Transverse colon (tissue), 4 donors: ENCODE measurements at regions not wholly inside any gene's neighbourhood (a gene's known extent, or its start where the extent isn't known, plus 50 kb on each side); places are given as distances from the start of the nearest gene placed in this dataset.

ENCODE experiments used
- DNase-seq: peaks from one replicate; pipeline ENCODE4 v3.0.0-alpha.2; 2019
- H3K27ac ChIP-seq, 4 donors: fragments of 200-600 bp; sonication (generic); 2 replicates each; pipeline ENCODE4 v1.5.1; 2016 to 2018; ENCODE audit warnings: inconsistent platforms in 4 of 4
- H3K27me3 ChIP-seq: fragments of 200-600 bp; sonication (generic); 2 replicates; pipeline ENCODE4 v1.5.1; 2017; ENCODE audit warnings: inconsistent platforms
- H3K36me3 ChIP-seq, 4 donors: fragments of 200-600 bp; sonication (generic); 2 replicates each; pipeline ENCODE4 v1.5.1; 2017 to 2019; ENCODE audit warnings: inconsistent platforms in 4 of 4
- H3K4me1 ChIP-seq, 4 donors: fragments of 200-600 bp; sonication (generic); 2 replicates each; pipeline ENCODE4 v1.5.1; 2017 to 2020; ENCODE audit warnings: inconsistent platforms in 4 of 4
- H3K4me3 ChIP-seq, 4 donors: fragments of 200-600 bp; sonication (generic); 1 replicate in 1 of 4; 2 replicates in 3 of 4; pipeline versions ENCODE4 v1.5.1 to v1.6.1; 2017 to 2019; ENCODE audit warnings: inconsistent platforms in 4 of 4
- H3K9me3 ChIP-seq, 2 donors: fragments of 200-600 bp; sonication (generic); 2 replicates each; pipeline ENCODE4 v1.5.1; 2017 to 2019; ENCODE audit warnings: inconsistent platforms in 2 of 2
- CTCF ChIP-seq, 5 experiments: fragments of 200-600 bp in 3 of 5; fragments of 450-650 bp in 2 of 5; sonication (generic) in 3 of 5; IDR thresholded peaks; 1 replicate in 2 of 5; 2 replicates in 3 of 5; pipeline ENCODE4 v1.5.1; 2016 to 2017; ENCODE audit warnings: antibody characterized with exemption in 5 of 5, inconsistent platforms in 3 of 5, mild to moderate bottlenecking in 2 of 5, moderate library complexity in 1 of 5
- EP300 ChIP-seq: sonication (generic); formaldehyde crosslinking; IDR thresholded peaks from one replicate; pipeline ENCODE4 v1.6.1; 2017; ENCODE audit warnings: antibody characterized with exemption, low read depth
- POLR2A ChIP-seq: fragments of 450-650 bp; IDR thresholded peaks from one replicate; pipeline ENCODE4 v1.6.1; 2016; ENCODE audit warnings: antibody characterized with exemption, mild to moderate bottlenecking, moderate library complexity
- POLR2AphosphoS5 ChIP-seq, 3 donors: sonication (generic); formaldehyde crosslinking; IDR thresholded peaks; one replicate each; pipeline ENCODE4 v1.6.1; 2016; ENCODE audit warnings: antibody characterized with exemption in 3 of 3
- WGBS, 2 donors: methylation state at CpG; one replicate each; pipeline ENCODE4 v1.1.5; 2018; ENCODE audit warnings: low coverage in 1 of 2; 5-methylcytosine and 5-hydroxymethylcytosine counted together
- in situ Hi-C, 4 donors: fragments of 200-750 bp; cut with MboI; loops; one replicate each; pipeline versions ENCODE4 v1.15.0 to v1.15.1; 2017; ENCODE audit warnings: low sequenced_read_pairs in 3 of 4, low pct_ligation_motif_present in 1 of 4, low pct_unique_long_range_greater_than_20kb in 1 of 4
- intact Hi-C: fragments of 100-400 bp; cut with DNase I; formaldehyde crosslinking; loops from one replicate; pipeline ENCODE4 v1.15.1; 2023; ENCODE audit warnings: low total_unique reads

- Histone ChIP-seq H3K27ac (peak overlapping the region in 1 of 4 donors; percentile 27), H3K9me3 (no peaks in the 10 kb centered on the region), H3K4me1 (peaks cover 23 to 35% (median 29%) of the 10 kb centered on the region in 4 donors), H3K36me3 (peaks cover 0 to 12% (median 7%) of the 10 kb centered on the region in 4 donors), H3K27me3 (no peaks in the 10 kb centered on the region), H3K4me3 (no peak overlapping the region)
- no peak for DNase-seq
- intact Hi-C loops (no loop called here), in situ Hi-C loops (loop anchor here in 1 of 4 donors (25.0 kb wide), 1 partner anchor 346 kb away; no protein-coding TSS in a partner anchor)
- 92% methylated on average over 55 of the region's 59 CpGs; no CpG with 5 or more reads in 1 of the 2 donors for WGBS, 2 donors
- TF ChIP-seq EP300 (no peak), CTCF (IDR thresholded peaks at IDR 0.05) (no peak), POLR2AphosphoS5 (IDR thresholded peaks at IDR 0.05) (no peak), POLR2A (no peak)
Observed at GRCh38 chr12:124416516-124417395, 121.9 kb downstream of the RFLNA start.

GRCh38 chr12:124415064-124415463 is 120.2 kb downstream of the RFLNA start:
- Histone ChIP-seq H3K4me1 (peaks cover 26 to 42% (median 35%) of the 10 kb centered on the region in 4 donors), H3K27me3 (no peaks in the 10 kb centered on the region), H3K27ac (peak overlapping the region in 2 of 4 donors; percentile 18 to 27), H3K36me3 (peaks cover 0 to 12% (median 7%) of the 10 kb centered on the region in 4 donors), H3K9me3 (no peaks in the 10 kb centered on the region), H3K4me3 (no peak overlapping the region)
- WGBS, 2 donors: 94% methylated on average over 9 of the region's 9 CpGs; no CpG with 5 or more reads in 1 of the 2 donors
- in situ Hi-C loops: loop anchor here in 1 of 4 donors (25.0 kb wide), 1 partner anchor 347 kb away; no protein-coding TSS in a partner anchor
- TF ChIP-seq EP300: no peak
- TF ChIP-seq CTCF (IDR thresholded peaks at IDR 0.05): no peak
- TF ChIP-seq POLR2A: no peak
- TF ChIP-seq POLR2AphosphoS5 (IDR thresholded peaks at IDR 0.05): no peak
- DNase-seq: no peak
- intact Hi-C loops: no loop called here

GRCh38 chr12:124413915-124414314 is 119.0 kb downstream of the RFLNA start:
- H3K4me1 ChIP-seq: peaks cover 23 to 51% (median 46%) of the 10 kb centered on the region in 4 donors
- peaks cover 0 to under 1% (median 0%) of the 10 kb centered on the region in 4 donors for H3K36me3 ChIP-seq
- H3K4me3 ChIP-seq: no peak overlapping the region
- intact Hi-C loops: no loop called here
- no peaks in the 10 kb centered on the region for H3K9me3 ChIP-seq
- TF ChIP-seq EP300: no peak
- TF ChIP-seq POLR2A: no peak
- TF ChIP-seq POLR2AphosphoS5 (IDR thresholded peaks at IDR 0.05): no peak
- no peak for TF ChIP-seq CTCF (IDR thresholded peaks at IDR 0.05)
- peak overlapping the region; percentile 68 to 85 (median 76) for H3K27ac ChIP-seq
- in situ Hi-C loops: loop anchor here in 1 of 4 donors (25.0 kb wide), 1 partner anchor 348 kb away; no protein-coding TSS in a partner anchor
- 87% methylated on average over 6 of the region's 8 CpGs; no CpG with 5 or more reads in 1 of the 2 donors for WGBS, 2 donors
- H3K27me3 ChIP-seq: no peaks in the 10 kb centered on the region
- no peak for DNase-seq

GRCh38 chr12:124413401-124413800 is 118.5 kb downstream of the RFLNA start:
- TF ChIP-seq POLR2A (no peak), CTCF (IDR thresholded peaks at IDR 0.05) (no peak), EP300 (no peak), POLR2AphosphoS5 (IDR thresholded peaks at IDR 0.05) (no peak)
- Histone ChIP-seq H3K27me3 (no peaks in the 10 kb centered on the region), H3K36me3 (no peaks in the 10 kb centered on the region), H3K27ac (peak overlapping the region; percentile 68 to 85 (median 76)), H3K9me3 (no peaks in the 10 kb centered on the region), H3K4me3 (no peak overlapping the region), H3K4me1 (peaks cover 23 to 54% (median 48%) of the 10 kb centered on the region in 4 donors)
- intact Hi-C loops: no loop called here
- in situ Hi-C loops: loop anchor here in 1 of 4 donors (25.0 kb wide), 1 partner anchor 349 kb away; no protein-coding TSS in a partner anchor
- no peak for DNase-seq
- 69% methylated on average over 8 to 15 of the region's 15 CpGs for WGBS, 2 donors
